Cardiac fibroblast (primary cell): ENCODE measurements at regions not wholly inside any gene's neighbourhood (a gene's known extent, or its start where the extent isn't known, plus 50 kb on each side); places are given as distances from the start of the nearest gene placed in this dataset.

Source experiments
- DNase-seq, 2 donors: peaks; one replicate each; pipeline versions ENCODE4 v3.0.0 to v3.0.0-alpha.2; 2010; ENCODE audit warnings: low read depth in 2 of 2
- H3K4me3 ChIP-seq, 2 donors: replicated peaks in 1 of 2; 1 replicate in 1 of 2; 2 replicates in 1 of 2; pipeline ENCODE4 v1.5.1; 2011; ENCODE audit warnings: low read depth in 2 of 2, low read length in 2 of 2, mild to moderate bottlenecking in 2 of 2, moderate library complexity in 1 of 2
- CTCF ChIP-seq: IDR thresholded peaks from one replicate; pipeline ENCODE4 v1.5.1; 2011; ENCODE audit warnings: low read depth, mild to moderate bottlenecking, low read length, inconsistent platforms

GRCh38 chr3:180383332-180384020, 218.5 kb upstream of the TTC14 start:
- no peak overlapping the region for H3K4me3 ChIP-seq
- no peak for TF ChIP-seq CTCF
- peak in 1 of 2 donors; percentile 33 for DNase-seq

- TF ChIP-seq CTCF, result no peak
- H3K4me3 ChIP-seq, result no peak overlapping the region
- no peak for DNase-seq
Measured at GRCh38 chr3:180390313-180390712, 211.7 kb upstream of the TTC14 start.

GRCh38 chr3:180391001-180391400, 211.0 kb upstream of the TTC14 start:
- no peak for DNase-seq
- no peak for TF ChIP-seq CTCF
- H3K4me3 ChIP-seq, result no peak overlapping the region

GRCh38 chr3:180401226-180401625, 200.7 kb upstream of the TTC14 start:
- TF ChIP-seq CTCF, result no peak
- no peak for DNase-seq
- no peak overlapping the region for H3K4me3 ChIP-seq

GRCh38 chr3:180402471-180403073, 199.4 kb upstream of the TTC14 start:
- H3K4me3 ChIP-seq, result no peak overlapping the region
- no peak for DNase-seq
- no peak for TF ChIP-seq CTCF

- TF ChIP-seq CTCF, result no peak
- no peak for DNase-seq
- no peak overlapping the region for H3K4me3 ChIP-seq
Measured at GRCh38 chr3:180403156-180403555, 198.8 kb upstream of the TTC14 start.
